ENCODE measurements at regions not wholly inside any gene's neighbourhood (a gene's known extent, or its start where the extent isn't known, plus 50 kb on each side); places are given as distances from the start of the nearest gene placed in this dataset.

DNA sequence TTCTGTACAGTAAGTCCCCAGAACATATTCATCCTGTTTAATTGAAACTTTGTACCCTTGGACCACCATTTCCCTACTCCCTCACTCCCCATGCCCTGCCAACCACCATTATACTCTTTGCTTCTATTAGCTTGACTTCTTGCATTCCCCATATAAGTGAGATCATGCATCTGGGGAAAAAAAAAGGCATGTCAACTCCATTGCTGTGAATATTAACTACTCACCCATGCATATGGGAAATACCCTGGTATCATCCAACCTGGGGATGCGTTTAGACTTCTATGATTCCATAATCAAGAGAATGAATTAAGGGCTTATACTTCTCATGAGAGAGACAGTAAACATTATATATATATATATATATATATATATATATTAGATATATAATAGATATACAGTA is 659.4 kb upstream of the C9orf72 start:
- Histone ChIP-seq H3K23me2 (ENCODE audit: low read depth, low read length) (no peaks in the 10 kb centered on the region), H3K56ac (replicated peaks; ENCODE audit: insufficient read length, low read depth, low read length) (no peak overlapping the region), H3K36me3 (ENCODE audit: control insufficient read depth in 2 of 4, insufficient read depth in 4 of 4, low read length in 3 of 4) (no peaks in the 10 kb centered on the region), H2BK20ac (ENCODE audit: low read length) (no peak overlapping the region), H3K9me3 (ENCODE audit: insufficient read depth in 2 of 2, low read depth in 1 of 2, low read length in 1 of 2) (no peaks in the 10 kb centered on the region), H4K5ac (ENCODE audit: insufficient read length, low read depth, low read length) (no peak overlapping the region), H3K4me3 (ENCODE audit: extremely low read depth in 1 of 4, insufficient read depth in 2 of 4, low read depth in 3 of 4, low read length in 4 of 4) (no peak overlapping the region), H3K27ac (ENCODE audit: low read depth, low read length) (no peak overlapping the region), H2BK15ac (ENCODE audit: low read length) (no peak overlapping the region), H3K14ac (ENCODE audit: insufficient read length) (no peak overlapping the region), H2AFZ (ENCODE audit: low read length) (no peak overlapping the region), H3K79me2 (ENCODE audit: control insufficient read depth in 1 of 2, insufficient read depth in 2 of 2, low read length in 2 of 2) (no peaks in the 10 kb centered on the region), H4K91ac (replicated peaks; ENCODE audit: insufficient read length, low read length) (no peak overlapping the region), H3K79me1 (ENCODE audit: low read depth, low read length) (no peaks in the 10 kb centered on the region), H2BK5ac (ENCODE audit: low read depth, low read length) (no peak overlapping the region), H4K20me1 (replicated peaks in 1 of 2; ENCODE audit: control insufficient read depth in 1 of 2, insufficient read depth in 2 of 2, low read length in 2 of 2) (no peaks in the 10 kb centered on the region), H3K4ac (replicated peaks; ENCODE audit: insufficient read length, low read depth, low read length) (no peak overlapping the region), H2BK120ac (replicated peaks; ENCODE audit: low read depth, low read length) (no peak overlapping the region), H4K8ac (ENCODE audit: extremely low read depth, insufficient read depth, low read length) (no peak overlapping the region), H3K4me1 (replicated peaks in 1 of 4; ENCODE audit: control insufficient read depth in 3 of 4, insufficient read depth in 4 of 4, low read length in 3 of 4) (no peaks in the 10 kb centered on the region), H3K9ac (replicated peaks in 1 of 4; ENCODE audit: extremely low read depth in 1 of 4, low read depth in 3 of 4, low read length in 3 of 4) (no peak overlapping the region), H3K23ac (ENCODE audit: insufficient read length) (no peak overlapping the region), H3K4me2 (ENCODE audit: insufficient read depth in 1 of 2, low read depth in 2 of 2, low read length in 2 of 2) (no peak overlapping the region), H3K27me3 (replicated peaks in 1 of 4; ENCODE audit: control insufficient read depth in 3 of 4, extremely low read depth in 1 of 4, insufficient read depth in 3 of 4, low read length in 3 of 4) (no peaks in the 10 kb centered on the region), H2BK12ac (ENCODE audit: low read depth, low read length) (no peak overlapping the region), H2AK5ac (ENCODE audit: low read depth, low read length) (no peak overlapping the region), H3K18ac (ENCODE audit: extremely low read depth, low read length) (no peak overlapping the region)
- ChIA-PET CTCF (ENCODE audit: partially characterized antibody) (no interaction called here), POLR2A (ENCODE audit: partially characterized antibody) (no interaction called here)
- 94% methylated on average over 1 of the region's 1 CpG; no CpG with 5 or more reads in 1 of the 2 experiments for WGBS, 2 experiments (ENCODE audit: extremely low coverage in 1 of 2, insufficient coverage in 1 of 2, insufficient read length in 1 of 2, insufficient replicate concordance in 2 of 2, low coverage in 1 of 2, low lambda C conversion rate in 2 of 2, missing lambda C conversion rate in 1 of 2)
- TF ChIP-seq RXRA (IDR thresholded peaks at IDR 0.05; ENCODE audit: insufficient read depth, low read depth, low read length) (no peak), FOSL1 (IDR thresholded peaks at IDR 0.05; ENCODE audit: insufficient read depth, low read depth, low read length) (no peak)
- TF ChIP-seq, protein P1, sequence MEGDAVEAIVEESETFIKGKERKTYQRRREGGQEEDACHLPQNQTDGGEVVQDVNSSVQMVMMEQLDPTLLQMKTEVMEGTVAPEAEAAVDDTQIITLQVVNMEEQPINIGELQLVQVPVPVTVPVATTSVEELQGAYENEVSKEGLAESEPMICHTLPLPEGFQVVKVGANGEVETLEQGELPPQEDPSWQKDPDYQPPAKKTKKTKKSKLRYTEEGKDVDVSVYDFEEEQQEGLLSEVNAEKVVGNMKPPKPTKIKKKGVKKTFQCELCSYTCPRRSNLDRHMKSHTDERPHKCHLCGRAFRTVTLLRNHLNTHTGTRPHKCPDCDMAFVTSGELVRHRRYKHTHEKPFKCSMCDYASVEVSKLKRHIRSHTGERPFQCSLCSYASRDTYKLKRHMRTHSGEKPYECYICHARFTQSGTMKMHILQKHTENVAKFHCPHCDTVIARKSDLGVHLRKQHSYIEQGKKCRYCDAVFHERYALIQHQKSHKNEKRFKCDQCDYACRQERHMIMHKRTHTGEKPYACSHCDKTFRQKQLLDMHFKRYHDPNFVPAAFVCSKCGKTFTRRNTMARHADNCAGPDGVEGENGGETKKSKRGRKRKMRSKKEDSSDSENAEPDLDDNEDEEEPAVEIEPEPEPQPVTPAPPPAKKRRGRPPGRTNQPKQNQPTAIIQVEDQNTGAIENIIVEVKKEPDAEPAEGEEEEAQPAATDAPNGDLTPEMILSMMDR (IDR thresholded peaks at IDR 0.05; ENCODE audit: control extremely low read depth in 1 of 3, insufficient read depth in 1 of 3, low read depth in 1 of 3, low read length in 3 of 3), result no peak
- DNase-seq (ENCODE audit: low read depth in 1 of 2, low spot score in 2 of 2), result no peak
- no peak for FAIRE-seq
